OCI-LY3 (cell line): ENCODE measurements at regions not wholly inside any gene's neighbourhood (a gene's known extent, or its start where the extent isn't known, plus 50 kb on each side); places are given as distances from the start of the nearest gene placed in this dataset.

Experiments
- CTCF ChIP-seq: fragments of 200-600, 300-600 bp; sonication (generic); IDR thresholded peaks from 2 replicates; pipeline ENCODE4 v1.5.1; 2014; ENCODE audit warnings: antibody characterized with exemption, low read length, low read depth
- EZH2phosphoT487 ChIP-seq: fragments of 200-600 bp; shearing (Covaris generic); IDR thresholded peaks from 2 replicates; pipeline ENCODE4 v1.6.1; 2018; ENCODE audit warnings: antibody characterized with exemption, mixed run types, low read depth

- no peak for TF ChIP-seq CTCF
- TF ChIP-seq EZH2phosphoT487, result no peak
These were observed 578.0 kb upstream of the MGAT4C start for GRCh38 chr12:86834217-86834616.
